Thymus (tissue), 11 donors: ENCODE measurements at regions not wholly inside any gene's neighbourhood (a gene's known extent, or its start where the extent isn't known, plus 50 kb on each side); places are given as distances from the start of the nearest gene placed in this dataset.

Experiments
- DNase-seq, 9 donors: peaks; one replicate each; pipeline ENCODE4 v3.0.0-alpha.2; 2013; ENCODE audit warnings: low spot score in 9 of 9, low read depth in 6 of 9, missing footprints in 1 of 9
- H3K27ac ChIP-seq, 2 donors: one replicate each; pipeline ENCODE4 v1.5.1; 2013; ENCODE audit warnings: control low read depth in 1 of 2, low read depth in 1 of 2, low read length in 1 of 2, mild to moderate bottlenecking in 1 of 2, moderate library complexity in 1 of 2
- H3K27me3 ChIP-seq, 2 donors: one replicate each; pipeline ENCODE4 v1.5.1; 2013; ENCODE audit warnings: low read length in 1 of 2; ENCODE audit not compliant: control insufficient read depth in 2 of 2, insufficient read depth in 1 of 2
- H3K36me3 ChIP-seq, 2 donors: one replicate each; pipeline ENCODE4 v1.5.1; 2013; ENCODE audit warnings: low read length in 1 of 2, mild to moderate bottlenecking in 1 of 2, moderate library complexity in 1 of 2; ENCODE audit not compliant: control insufficient read depth in 2 of 2, insufficient read depth in 2 of 2
- H3K4me1 ChIP-seq, 2 donors: one replicate each; pipeline ENCODE4 v1.5.1; 2013; ENCODE audit warnings: low read length in 2 of 2; ENCODE audit not compliant: control insufficient read depth in 2 of 2, insufficient read depth in 2 of 2
- H3K4me3 ChIP-seq, 2 donors: one replicate each; pipeline ENCODE4 v1.5.1; 2013; ENCODE audit warnings: low read length in 2 of 2, control low read depth in 1 of 2, mild to moderate bottlenecking in 1 of 2
- H3K9me3 ChIP-seq, 2 donors: one replicate each; pipeline ENCODE4 v1.5.1; 2013; ENCODE audit warnings: low read length in 1 of 2, mild to moderate bottlenecking in 1 of 2; ENCODE audit not compliant: control insufficient read depth in 2 of 2, insufficient read depth in 1 of 2
- WGBS: extraction: QIAGEN DNeasy Blood & Tissue Kit; methylation state at CpG from one replicate; pipeline ENCODE4 v1.1.7; 2013; 5-methylcytosine and 5-hydroxymethylcytosine counted together
- donor health status: healthy.

- Histone ChIP-seq H3K4me1 (peaks cover 0 to 7% of the 10 kb centered on the region in 2 donors), H3K4me3 (no peak overlapping the region), H3K27ac (no peak overlapping the region), H3K36me3 (no peaks in the 10 kb centered on the region), H3K9me3 (no peaks in the 10 kb centered on the region), H3K27me3 (no peaks in the 10 kb centered on the region)
- DNase-seq, result no peak
- 98% methylated on average over 2 of the region's 2 CpGs for WGBS
Observed at GRCh38 chr5:40397091-40397490, 282.6 kb upstream of the PTGER4 start.

- Histone ChIP-seq H3K9me3 (no peaks in the 10 kb centered on the region), H3K4me1 (peaks cover 0 to 2% of the 10 kb centered on the region in 2 donors), H3K27ac (no peak overlapping the region), H3K4me3 (no peak overlapping the region), H3K36me3 (no peaks in the 10 kb centered on the region), H3K27me3 (no peaks in the 10 kb centered on the region)
- WGBS, result 99% methylated on average over 1 of the region's 1 CpG
- no peak for DNase-seq
Observed at GRCh38 chr5:40396317-40396716, 283.4 kb upstream of the PTGER4 start.

GRCh38 chr5:40395251-40395650 is 284.5 kb upstream of the PTGER4 start:
- no peak overlapping the region for H3K4me3 ChIP-seq
- H3K36me3 ChIP-seq, result no peaks in the 10 kb centered on the region
- H3K9me3 ChIP-seq, result no peaks in the 10 kb centered on the region
- H3K27me3 ChIP-seq, result no peaks in the 10 kb centered on the region
- DNase-seq, result no peak
- 91% methylated on average over 4 of the region's 4 CpGs for WGBS
- peaks cover 0 to 1% of the 10 kb centered on the region in 2 donors for H3K4me1 ChIP-seq
- H3K27ac ChIP-seq, result no peak overlapping the region

- Histone ChIP-seq H3K36me3 (no peaks in the 10 kb centered on the region), H3K4me3 (no peak overlapping the region), H3K9me3 (no peaks in the 10 kb centered on the region), H3K27me3 (no peaks in the 10 kb centered on the region), H3K4me1 (peaks cover 1 to 2% of the 10 kb centered on the region in 2 donors), H3K27ac (no peak overlapping the region)
- WGBS, result 95% methylated on average over 4 of the region's 4 CpGs
- no peak for DNase-seq
Observed at GRCh38 chr5:40394698-40395097, 285.0 kb upstream of the PTGER4 start.

GRCh38 chr5:40391642-40392041 is 288.1 kb upstream of the PTGER4 start:
- Histone ChIP-seq H3K36me3 (no peaks in the 10 kb centered on the region), H3K27me3 (no peaks in the 10 kb centered on the region), H3K4me3 (no peak overlapping the region), H3K9me3 (no peaks in the 10 kb centered on the region), H3K27ac (no peak overlapping the region), H3K4me1 (peaks cover 7 to 15% of the 10 kb centered on the region in 2 donors)
- no peak for DNase-seq

- Histone ChIP-seq H3K27me3 (no peaks in the 10 kb centered on the region), H3K4me1 (peaks cover 10 to 22% of the 10 kb centered on the region in 2 donors), H3K27ac (no peak overlapping the region), H3K9me3 (no peaks in the 10 kb centered on the region), H3K36me3 (no peaks in the 10 kb centered on the region), H3K4me3 (no peak overlapping the region)
- WGBS, result 44% methylated on average over 6 of the region's 6 CpGs
- no peak for DNase-seq
Observed at GRCh38 chr5:40390281-40391149, 289.2 kb upstream of the PTGER4 start.

GRCh38 chr5:40389591-40389990 is 290.1 kb upstream of the PTGER4 start:
- no peak overlapping the region for H3K27ac ChIP-seq
- no peaks in the 10 kb centered on the region for H3K9me3 ChIP-seq
- peaks cover 12 to 27% of the 10 kb centered on the region in 2 donors for H3K4me1 ChIP-seq
- 78% methylated on average over 4 of the region's 4 CpGs for WGBS
- H3K36me3 ChIP-seq, result no peaks in the 10 kb centered on the region
- H3K4me3 ChIP-seq, result no peak overlapping the region
- no peaks in the 10 kb centered on the region for H3K27me3 ChIP-seq
- DNase-seq, result no peak

GRCh38 chr5:40386289-40386688 is 293.4 kb upstream of the PTGER4 start:
- H3K9me3 ChIP-seq, result no peaks in the 10 kb centered on the region
- no peak overlapping the region for H3K4me3 ChIP-seq
- H3K4me1 ChIP-seq, result peaks cover 15 to 27% of the 10 kb centered on the region in 2 donors
- H3K27ac ChIP-seq, result no peak overlapping the region
- H3K36me3 ChIP-seq, result no peaks in the 10 kb centered on the region
- DNase-seq, result peak in 1 of 9 donors; percentile 56
- WGBS, result 20% methylated on average over 3 of the region's 3 CpGs
- no peaks in the 10 kb centered on the region for H3K27me3 ChIP-seq

- Histone ChIP-seq H3K4me3 (no peak overlapping the region), H3K36me3 (no peaks in the 10 kb centered on the region), H3K4me1 (peaks cover 15 to 27% of the 10 kb centered on the region in 2 donors), H3K9me3 (no peaks in the 10 kb centered on the region), H3K27ac (no peak overlapping the region), H3K27me3 (no peaks in the 10 kb centered on the region)
- DNase-seq, result no peak
Observed at GRCh38 chr5:40385544-40385943, 294.2 kb upstream of the PTGER4 start.
